Glomerular visceral epithelial cell (primary cell): ENCODE measurements at regions not wholly inside any gene's neighbourhood (a gene's known extent, or its start where the extent isn't known, plus 50 kb on each side); places are given as distances from the start of the nearest gene placed in this dataset.
"Not testable (repeated sequence)": the region's sequence is repeated elsewhere in the genome, so short reads cannot be mapped to it uniquely, and the experiment has no call there.

Source experiments
- DNase-seq: peaks from one replicate; pipeline ENCODE4 v3.0.0-alpha.2; 2016; ENCODE audit errors: extremely low spot score

DNA sequence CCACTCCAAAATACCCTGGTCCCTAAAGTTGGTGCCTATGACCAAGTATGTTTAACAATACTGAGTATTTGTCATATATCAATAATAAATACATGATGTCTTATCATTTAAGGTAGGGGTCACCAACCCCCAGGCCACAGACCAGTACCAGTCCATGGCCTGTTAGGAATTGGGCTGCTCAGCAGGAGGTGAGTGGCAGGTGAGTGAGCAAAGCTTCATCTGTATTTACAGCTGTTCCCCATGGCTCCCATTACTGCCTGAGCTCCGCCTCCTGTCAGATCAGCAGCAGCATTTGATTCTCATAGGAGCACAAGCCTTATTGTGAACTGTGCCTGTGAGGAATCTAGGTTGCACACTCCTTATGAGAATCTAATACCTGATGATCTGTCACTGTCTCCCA, 126.2 kb downstream of the HNRNPD start:
- DNase-seq, result no peak

- no peak for DNase-seq
These were observed 126.6 kb downstream of the HNRNPD start for GRCh38 chr4:82247171-82247570.

DNA sequence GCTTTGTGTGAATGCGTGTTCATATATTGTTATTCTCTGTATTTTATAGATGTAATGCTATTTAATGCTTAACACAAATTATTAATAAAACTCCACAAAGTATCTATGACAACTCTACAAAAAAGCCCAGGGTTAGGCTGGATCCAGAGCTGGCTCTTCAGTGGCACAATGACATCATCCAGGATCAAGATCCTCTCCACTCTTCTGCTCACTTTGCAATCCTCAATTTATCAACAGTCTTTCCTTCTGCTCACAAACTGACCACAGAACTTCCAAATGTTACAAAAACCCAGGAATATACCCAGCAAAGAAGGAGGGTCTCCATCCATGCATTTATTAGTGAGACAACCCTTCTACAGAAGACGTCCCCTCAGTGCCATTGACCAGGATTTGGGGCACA, 132.3 kb downstream of the HNRNPD start:
- DNase-seq, result no peak

DNA sequence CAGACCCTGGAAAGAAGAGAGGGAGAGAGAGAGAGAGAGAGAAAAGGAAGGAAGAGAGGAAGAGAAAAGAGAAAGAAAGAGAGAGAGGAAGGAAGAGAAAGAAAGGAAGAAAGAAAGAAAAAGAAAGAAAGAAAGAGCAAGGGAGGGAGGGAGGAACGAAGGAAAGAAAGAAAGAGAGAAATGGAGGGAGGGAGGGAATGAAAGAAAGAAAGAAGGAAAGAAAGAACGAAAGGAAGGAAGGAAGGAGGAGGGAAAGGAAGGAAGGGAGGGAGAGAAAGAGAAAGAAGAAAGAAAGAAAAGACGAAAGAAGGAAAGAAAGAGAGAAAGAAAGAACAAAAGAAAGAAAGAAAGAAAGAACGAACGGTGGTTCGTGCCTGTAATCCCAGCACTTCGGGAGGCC, 133.4 kb downstream of the HNRNPD start:
- no peak for DNase-seq

DNA sequence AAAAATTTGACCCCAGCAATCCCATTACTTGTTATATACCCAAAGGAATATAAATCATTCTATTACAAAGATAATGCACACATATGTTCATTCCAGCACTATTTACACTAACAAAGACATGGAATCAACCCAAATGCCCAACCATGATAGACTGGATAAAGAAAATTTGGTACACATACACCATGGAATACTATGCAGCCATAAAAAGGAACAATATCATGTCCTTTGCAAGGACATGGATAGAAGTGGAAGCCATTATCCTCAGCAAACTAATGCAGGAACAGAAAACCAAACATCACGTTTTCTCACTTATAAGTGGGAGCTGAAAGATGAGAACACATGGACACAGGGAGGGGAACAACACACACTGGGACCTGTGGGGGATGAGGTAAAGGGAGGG, 136.6 kb downstream of the HNRNPD start:
- not testable (repeated sequence) for DNase-seq

- no peak for DNase-seq
These were observed 138.4 kb downstream of the HNRNPD start for GRCh38 chr4:82235346-82235745.

GRCh38 chr4:82232891-82233290, 140.9 kb downstream of the HNRNPD start:
- DNase-seq, result no peak

DNA sequence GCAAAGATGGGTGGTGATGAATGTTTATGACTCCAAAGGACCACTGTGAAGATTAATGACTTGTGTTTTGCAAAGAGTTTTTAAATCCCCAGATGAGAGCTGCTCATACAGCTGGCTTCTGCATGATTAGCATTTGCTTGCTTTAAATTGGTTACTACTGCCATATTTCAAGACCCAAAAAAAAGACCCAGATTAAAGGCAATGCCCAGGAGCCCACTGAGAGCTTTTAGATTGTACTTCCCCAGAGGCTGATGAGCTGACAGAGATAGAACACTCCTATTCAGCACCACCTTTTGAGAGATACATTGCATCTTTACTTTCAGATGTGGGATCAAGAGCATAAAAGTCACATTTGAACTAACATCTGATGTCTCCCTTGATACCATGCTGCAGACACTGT, 142.0 kb downstream of the HNRNPD start:
- DNase-seq, result no peak

DNA sequence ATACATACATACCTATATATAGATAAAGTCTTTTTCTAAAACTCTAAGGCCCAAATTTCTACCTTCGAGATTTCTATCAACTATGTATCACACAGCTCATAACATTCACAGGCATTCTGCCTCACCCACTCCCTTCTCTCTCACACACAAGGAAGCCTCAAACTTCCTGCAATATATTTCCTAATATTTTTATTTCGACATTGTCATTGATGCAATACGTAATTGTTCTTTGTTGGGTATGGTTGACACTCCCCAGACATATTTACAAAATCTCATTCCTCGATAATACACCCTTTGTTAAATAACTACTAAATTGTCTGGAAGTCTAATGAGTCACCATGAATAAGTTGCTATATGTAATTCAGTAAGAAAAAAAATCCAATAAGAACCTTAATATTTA, 143.5 kb downstream of the HNRNPD start:
- DNase-seq, result no peak

DNA sequence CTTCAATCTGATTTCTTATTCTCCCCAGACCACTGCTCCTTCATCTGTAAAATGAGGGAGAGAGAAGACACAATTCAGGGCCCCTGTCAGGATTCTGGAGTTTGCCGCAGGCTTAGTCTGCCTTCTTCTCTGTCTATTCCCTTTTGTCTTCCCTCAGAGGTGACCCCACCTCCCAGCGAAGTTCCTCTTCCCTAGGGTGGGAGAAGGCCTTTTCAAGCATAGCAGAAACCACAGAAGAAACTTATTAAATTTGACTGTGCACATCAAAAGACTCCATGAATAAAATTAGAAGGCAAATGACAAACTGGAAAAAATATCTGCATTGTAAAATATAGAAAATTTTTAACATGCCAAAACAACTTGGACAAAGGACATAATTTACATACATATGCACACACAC, 148.8 kb downstream of the HNRNPD start:
- DNase-seq, result no peak

- no peak for DNase-seq
These were observed 150.1 kb downstream of the HNRNPD start for GRCh38 chr4:82223715-82224114.

DNA sequence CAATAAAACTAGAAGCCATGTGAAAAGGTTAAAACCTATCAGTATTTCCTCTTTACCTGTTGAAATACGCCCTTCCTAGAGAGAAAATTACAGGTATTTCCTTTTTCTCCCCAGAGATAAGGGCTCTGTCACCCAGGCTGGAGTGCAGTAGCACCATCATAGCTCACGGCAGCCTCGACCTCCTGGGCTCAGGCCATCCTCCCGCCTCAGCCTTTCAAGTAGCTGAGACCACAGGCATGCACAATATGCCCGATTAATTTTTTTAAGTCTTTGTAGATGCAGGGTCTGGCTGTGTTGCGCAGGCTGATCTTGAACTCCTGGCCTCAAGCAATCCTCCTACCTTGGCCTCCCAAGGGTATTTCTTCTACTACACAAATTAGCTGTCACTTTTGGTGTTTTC, 154.4 kb downstream of the HNRNPD start:
- DNase-seq, result no peak

- DNase-seq, result peak; percentile 3
These were observed 155.6 kb downstream of the HNRNPD start for GRCh38 chr4:82217986-82218715.

DNA sequence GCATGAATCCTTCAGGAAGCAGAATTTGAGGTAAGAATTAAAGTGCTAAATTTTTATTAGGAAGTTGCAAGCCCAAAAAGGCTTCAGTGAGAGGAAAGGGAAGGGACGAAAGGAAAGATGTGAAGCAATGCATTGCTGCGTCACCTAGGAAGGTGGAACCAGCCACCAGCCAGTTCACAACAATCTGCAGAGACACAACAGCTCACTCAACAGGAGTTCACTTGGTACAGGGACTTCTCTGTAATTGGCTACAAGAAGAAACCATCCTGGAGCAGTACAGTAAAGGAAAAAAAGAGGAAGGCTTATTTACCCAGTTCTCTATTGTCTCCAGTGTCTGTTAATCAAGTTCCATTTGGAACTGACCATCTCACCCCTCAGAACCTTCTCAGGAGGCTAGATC, 157.6 kb downstream of the HNRNPD start:
- DNase-seq, result no peak

GRCh38 chr4:82215800-82216199, 158.0 kb downstream of the HNRNPD start:
- DNase-seq, result no peak

- no peak for DNase-seq
These were observed 158.8 kb downstream of the HNRNPD start for GRCh38 chr4:82215039-82215438.

DNA sequence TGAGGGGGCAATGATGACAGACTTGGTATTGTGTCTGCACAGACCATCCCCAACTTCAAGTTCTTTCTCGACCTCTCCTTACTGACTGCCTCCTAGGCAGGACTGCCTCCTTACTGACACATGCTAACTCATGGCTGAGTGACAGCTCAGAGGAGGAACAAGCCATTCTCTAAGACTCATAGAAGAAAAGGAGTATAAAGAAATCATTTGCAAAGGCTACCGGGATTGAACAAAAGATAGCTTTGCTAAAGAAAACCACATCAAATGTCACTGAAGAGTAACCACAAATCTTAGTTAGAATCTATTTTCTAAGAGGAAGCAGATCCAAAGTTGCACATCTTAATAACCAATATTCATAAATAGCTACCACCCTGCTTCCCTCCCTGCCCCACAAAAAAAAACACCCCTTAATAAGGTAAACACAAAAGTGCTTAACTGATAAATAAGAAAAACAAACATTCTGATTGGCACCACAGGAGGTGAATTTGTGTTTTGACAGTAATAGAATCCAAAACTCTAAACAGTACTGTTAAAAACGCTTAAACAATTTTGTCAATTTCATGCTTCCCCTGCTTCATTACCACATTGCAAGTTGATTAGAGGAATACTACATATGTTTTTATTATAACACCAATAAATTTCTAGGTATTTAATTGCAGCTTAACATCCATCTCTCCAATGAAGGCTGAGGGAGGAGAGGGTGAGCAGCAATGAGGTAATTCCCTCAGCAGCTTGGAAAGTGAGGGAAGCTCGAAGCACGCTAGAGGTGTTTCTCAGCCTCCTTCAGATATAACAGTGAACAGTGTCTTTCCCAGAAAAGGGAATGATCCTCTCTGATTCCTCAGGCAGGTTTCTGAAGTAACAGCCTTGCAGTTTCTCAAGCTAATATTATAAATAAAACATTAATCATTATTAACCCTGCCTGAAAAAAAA, 160.0 kb downstream of the HNRNPD start:
- DNase-seq, result no peak

GRCh38 chr4:82201805-82202641, 171.8 kb downstream of the HNRNPD start:
- peak; percentile 48 for DNase-seq

GRCh38 chr4:82201303-82201702, 172.5 kb downstream of the HNRNPD start:
- DNase-seq, result no peak

DNA sequence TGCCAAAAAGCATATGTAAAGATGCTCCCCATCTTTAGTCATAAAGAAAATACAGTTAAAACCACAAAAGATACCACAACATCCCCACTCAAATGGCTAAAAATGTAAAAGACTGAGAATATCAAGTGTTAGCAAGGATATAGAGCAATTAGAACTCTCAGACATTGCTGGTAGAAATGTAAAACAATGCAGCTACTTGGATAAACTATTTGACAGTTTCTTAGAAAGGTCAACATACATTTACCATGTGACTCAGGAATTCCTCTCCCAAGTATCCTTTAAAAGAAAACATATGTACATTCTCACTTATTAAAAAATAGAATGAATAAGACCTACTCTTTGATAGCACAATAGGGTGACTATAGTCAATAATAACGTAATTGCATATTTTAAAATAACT, 173.7 kb downstream of the HNRNPD start:
- DNase-seq, result no peak

- DNase-seq, result no peak
These were observed 179.5 kb downstream of the HNRNPD start for GRCh38 chr4:82194329-82194728.

GRCh38 chr4:82192017-82192673, 181.6 kb downstream of the HNRNPD start:
- DNase-seq, result no peak
